Uterus (tissue), 2 donors: ENCODE measurements at regions not wholly inside any gene's neighbourhood (a gene's known extent, or its start where the extent isn't known, plus 50 kb on each side); places are given as distances from the start of the nearest gene placed in this dataset.

Experiments
- CTCF ChIP-seq, 4 experiments: fragments of 200-600 bp in 2 of 4; fragments of 450-650 bp in 2 of 4; sonication (generic) in 2 of 4; IDR thresholded peaks; one replicate each; pipeline ENCODE4 v1.5.1; 2016 to 2019; ENCODE audit warnings: antibody characterized with exemption in 4 of 4, mild to moderate bottlenecking in 2 of 4, moderate library complexity in 1 of 4
- POLR2A ChIP-seq, 2 donors: fragments of 450-650 bp; IDR thresholded peaks; one replicate each; pipeline ENCODE4 v1.6.1; 2016; ENCODE audit warnings: antibody characterized with exemption in 2 of 2, mild to moderate bottlenecking in 1 of 2, moderate library complexity in 1 of 2

- no peak for TF ChIP-seq CTCF (IDR thresholded peaks at IDR 0.05)
- no peak for TF ChIP-seq POLR2A (IDR thresholded peaks at IDR 0.05)
Observed at GRCh38 chr11:115699326-115699725, 195.1 kb upstream of the CADM1 start.
